GM18502 (cell line): ENCODE measurements at regions not wholly inside any gene's neighbourhood (a gene's known extent, or its start where the extent isn't known, plus 50 kb on each side); places are given as distances from the start of the nearest gene placed in this dataset.

Source experiments
- ATAC-seq: cut with Tn5 transposase; IDR thresholded peaks from one replicate; pipeline ENCODE4 v1.9.1; 2021; ENCODE audit warnings: mild to moderate bottlenecking; ENCODE audit not compliant: unreplicated experiment, poor library complexity

GRCh38 chr2:9769171-9770005 lies 73.9 kb upstream of the TAF1B start:
- ATAC-seq, result no peak

- no peak for ATAC-seq
Measured at GRCh38 chr2:9770006-9770307, 73.3 kb upstream of the TAF1B start.

DNA sequence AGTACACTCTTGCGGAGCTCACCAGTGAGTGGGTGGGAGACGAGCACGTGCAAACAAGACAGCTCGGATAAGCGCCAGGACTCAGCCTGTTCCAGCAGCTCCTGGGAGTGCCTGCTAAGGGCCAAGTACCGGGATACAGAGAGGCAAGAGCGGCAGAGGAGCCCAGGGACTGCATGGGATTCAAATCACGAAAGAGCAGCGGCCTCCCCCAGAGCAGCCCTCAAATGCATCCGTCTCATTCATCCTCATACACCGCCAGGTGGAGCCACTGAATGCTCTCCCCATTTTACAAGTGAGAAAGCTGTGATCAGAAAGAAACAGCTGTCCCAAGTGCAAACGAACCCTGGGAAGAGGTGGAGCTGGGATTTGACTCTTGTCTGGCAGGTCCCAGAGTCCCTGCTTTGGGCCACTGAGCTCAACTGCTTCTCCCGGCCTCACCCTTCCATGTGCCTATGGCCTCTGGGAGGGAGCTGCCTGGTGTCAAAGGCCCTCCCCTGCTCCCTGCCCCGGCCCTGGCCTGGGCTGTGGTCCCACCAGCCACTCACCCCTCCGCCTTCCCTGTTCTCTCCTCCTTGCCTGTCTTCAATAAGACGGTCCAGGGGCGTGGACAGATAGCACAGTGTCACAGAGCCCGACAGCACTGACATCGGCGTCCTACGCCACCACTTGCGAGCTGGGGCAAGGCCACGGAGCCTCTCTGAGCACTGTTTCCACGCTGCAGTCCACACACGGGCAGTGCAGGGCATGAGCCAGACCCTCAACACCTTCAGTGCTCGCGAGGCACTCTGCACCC lies 72.8 kb upstream of the TAF1B start:
- ATAC-seq, result no peak

DNA sequence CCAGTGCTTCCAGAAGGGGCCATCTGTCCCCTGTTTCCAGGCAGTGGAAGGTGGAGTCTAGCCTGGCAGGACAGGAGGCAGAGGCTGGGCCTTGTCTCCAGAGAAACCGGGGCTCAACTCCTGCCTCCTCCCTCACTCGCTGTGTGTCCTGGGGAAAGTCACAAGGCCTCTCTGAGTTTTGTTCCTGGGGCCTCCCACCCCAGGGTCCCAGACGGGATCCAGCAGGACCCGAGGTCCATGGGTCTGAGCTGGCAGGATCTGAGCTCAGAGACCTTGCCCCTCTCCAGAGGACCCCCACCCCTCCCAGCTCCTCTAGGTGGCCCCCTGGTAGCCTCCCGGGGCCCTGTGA lies 72.2 kb upstream of the TAF1B start:
- no peak for ATAC-seq

- ATAC-seq, result no peak
Measured at GRCh38 chr2:9771481-9772017, 71.7 kb upstream of the TAF1B start.

- no peak for ATAC-seq
Measured at GRCh38 chr2:9772035-9772998, 71.0 kb upstream of the TAF1B start.

- no peak for ATAC-seq
Measured at GRCh38 chr2:9772999-9773902, 70.0 kb upstream of the TAF1B start.

- ATAC-seq, result no peak
Measured at GRCh38 chr2:9773903-9774239, 69.4 kb upstream of the TAF1B start.

DNA sequence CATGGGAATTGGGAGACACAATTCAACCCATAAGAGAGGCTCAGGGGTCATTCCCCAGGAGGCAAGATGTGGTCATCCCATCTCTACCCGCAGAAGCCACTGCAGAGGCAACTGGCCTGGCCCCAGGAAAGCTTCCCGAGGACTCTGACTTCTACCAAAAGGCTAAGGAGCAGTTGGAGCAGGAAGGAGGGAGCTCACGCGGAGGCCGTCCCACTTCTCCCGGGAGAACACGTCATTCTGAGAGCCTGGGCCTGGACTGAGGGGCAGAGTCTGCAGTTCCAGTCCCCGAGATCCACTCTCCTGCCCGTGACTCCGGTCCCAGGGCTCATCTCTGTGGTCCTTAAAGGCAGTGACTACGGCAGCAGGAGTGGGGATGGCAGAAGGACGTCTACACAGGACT lies 69.0 kb upstream of the TAF1B start:
- no peak for ATAC-seq

DNA sequence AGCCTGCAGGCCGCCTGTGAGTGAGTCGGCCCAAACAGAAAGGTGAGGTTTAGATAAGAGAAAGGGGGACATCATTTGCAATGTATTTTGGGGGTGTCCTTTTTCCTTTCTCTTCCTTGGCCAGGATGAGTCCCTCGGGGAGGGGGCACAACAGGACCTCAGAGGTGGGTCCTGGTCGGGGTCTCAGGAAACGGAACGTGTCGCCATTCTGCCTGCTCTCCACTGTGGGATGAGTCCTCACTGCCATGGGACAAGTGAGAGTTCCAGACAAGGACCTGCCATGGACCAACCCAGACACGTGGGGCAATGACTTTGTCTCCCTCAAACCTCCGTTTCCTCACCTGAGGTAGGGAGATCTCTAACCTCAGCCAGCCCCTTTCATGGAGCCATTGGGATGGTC lies 67.9 kb upstream of the TAF1B start:
- no peak for ATAC-seq

DNA sequence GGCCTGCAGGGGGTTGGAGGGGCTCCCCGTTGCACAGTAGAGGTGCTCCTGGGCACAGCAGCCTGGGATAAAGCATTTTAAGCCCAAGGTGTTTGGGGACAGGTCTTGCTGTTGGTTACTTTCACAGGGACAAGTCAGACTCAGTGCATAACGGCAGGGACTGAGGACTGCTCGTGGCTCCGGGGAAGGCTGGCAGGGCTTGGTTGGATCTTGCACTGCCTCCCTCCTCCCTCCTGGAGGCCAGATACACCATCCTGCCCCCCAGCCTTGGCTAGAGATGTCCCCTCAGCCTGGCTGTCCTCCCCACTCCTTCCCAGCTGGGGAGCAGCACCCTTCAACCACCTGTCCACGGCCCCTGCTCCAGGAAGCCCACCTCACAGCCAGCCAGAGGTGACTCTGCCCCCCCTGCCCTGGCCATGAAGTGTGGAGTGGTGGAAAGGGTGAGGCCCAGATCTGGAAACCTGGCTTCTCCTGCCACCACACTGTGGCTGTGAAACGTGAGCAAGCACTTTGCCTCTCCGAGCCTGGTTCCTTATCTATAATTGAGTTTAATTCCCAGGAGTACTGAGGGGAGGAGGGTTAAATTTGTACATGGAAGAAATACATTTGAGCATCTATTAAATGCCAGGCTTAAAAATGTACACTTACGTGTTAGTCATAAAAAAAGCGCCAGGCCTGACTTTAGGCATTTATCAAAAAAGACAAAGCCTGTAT lies 67.1 kb upstream of the TAF1B start:
- no peak for ATAC-seq

DNA sequence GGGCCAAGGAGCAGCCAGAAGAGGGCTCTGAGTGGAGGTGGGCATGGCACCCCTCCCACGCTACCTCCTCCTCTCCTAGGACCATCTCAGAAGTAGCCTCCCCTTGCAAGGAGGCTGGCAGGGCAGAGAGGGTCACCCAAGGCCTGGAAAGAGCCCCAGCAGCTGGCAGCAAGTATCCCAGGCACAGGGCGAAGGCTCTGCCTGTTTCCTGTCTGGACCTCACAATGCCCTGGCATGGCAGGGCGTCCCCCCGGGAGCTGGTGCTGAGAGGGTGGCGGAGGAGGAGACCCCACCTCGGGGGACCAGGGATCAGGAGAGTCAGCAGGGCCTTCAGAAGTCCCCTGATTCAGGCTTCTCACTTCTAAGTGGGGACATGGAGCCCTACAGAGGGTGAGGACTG lies 66.2 kb upstream of the TAF1B start:
- no peak for ATAC-seq

DNA sequence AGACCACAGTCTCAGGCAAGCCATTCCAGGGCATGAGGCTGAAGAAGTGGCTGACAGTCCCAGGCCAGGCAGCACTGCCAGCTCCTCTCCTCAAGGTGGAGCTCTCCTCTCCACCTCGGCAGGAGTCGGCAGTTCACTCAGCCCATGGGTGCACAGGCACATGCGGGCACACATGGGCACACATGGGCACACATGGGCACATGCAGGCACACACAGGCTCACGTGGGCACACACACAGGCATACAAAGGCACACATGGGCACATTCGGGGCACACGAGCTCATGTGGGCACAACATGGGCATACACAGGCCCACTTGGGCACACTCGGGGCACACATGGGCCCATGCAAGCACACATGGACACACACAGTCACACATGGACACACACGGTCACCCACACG lies 65.3 kb upstream of the TAF1B start:
- no peak for ATAC-seq

GRCh38 chr2:9778471-9779316 lies 64.6 kb upstream of the TAF1B start:
- no peak for ATAC-seq

- ATAC-seq, result peak; percentile 58
Measured at GRCh38 chr2:9779596-9780264, 63.5 kb upstream of the TAF1B start.

DNA sequence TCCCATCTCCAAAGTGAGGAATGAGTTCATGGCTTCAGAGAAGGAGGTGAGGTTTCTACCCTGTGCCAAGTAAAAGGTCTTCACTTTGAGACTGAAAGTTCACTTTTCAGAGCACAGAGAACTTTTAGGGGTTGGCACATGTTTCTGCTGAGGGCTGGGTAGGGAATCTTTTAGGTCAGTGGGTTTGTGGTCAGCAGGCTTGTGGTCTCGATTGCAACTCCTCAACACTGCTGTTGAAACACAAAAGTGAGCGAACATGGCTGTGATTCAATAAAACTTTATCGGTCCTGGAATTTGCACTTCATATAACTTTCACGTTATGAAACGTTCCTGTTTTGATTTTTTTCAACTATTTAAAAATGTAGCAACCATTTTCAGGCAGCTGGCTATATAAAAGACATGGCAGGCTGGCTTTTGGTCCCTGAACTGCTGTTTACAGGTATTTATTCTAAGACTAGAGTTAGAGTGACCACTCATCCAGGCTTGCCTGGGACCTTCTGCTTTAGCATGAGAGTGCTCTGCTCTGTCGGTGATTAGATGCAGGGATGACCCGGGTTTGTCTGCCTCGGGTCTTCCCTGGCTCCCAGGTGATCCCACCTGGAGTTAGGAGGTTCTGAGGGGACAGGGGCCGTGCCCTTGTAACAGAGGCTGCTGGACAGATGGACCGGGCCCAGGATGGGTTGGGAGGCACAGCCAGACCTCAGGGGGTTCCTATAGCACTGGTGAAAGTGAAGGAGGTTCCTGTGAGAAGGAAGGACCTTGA lies 62.7 kb upstream of the TAF1B start:
- no peak for ATAC-seq

DNA sequence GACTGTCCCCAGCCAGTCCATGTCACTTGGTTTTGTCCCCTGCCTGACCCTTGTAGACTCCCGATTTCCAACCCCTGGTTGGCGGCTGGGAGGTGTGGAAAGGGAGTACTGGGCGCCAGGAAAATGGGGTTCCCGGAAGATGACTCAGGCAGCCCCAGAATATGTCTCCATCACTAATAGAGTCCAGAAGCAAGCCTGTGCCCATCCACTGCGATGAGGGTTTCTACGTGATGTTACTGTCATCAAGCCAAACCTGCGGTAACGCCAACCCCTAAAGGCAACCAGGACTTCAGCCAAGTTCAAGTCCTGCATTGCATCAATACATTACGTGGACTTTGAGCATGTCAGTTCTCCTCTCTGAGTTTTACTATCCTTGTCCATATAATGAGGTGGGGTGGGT lies 62.0 kb upstream of the TAF1B start:
- ATAC-seq, result no peak
